Mesenchymal stem cell (in vitro differentiated cells and primary cell): ENCODE measurements at regions not wholly inside any gene's neighbourhood (a gene's known extent, or its start where the extent isn't known, plus 50 kb on each side); places are given as distances from the start of the nearest gene placed in this dataset.
"Not testable (repeated sequence)": the region's sequence is repeated elsewhere in the genome, so short reads cannot be mapped to it uniquely, and the experiment has no call there.

Experiments
- DNase-seq: peaks from one replicate; pipeline ENCODE4 v3.0.0-alpha.2; 2013
- H2AFZ ChIP-seq: one replicate; pipeline ENCODE4 v1.6.1; 2013; ENCODE audit warnings: low read depth, mild to moderate bottlenecking, control low read depth, inconsistent platforms, low read length, moderate library complexity
- H2AK5ac ChIP-seq: 2 replicates; pipeline ENCODE4 v1.6.1; 2013; ENCODE audit warnings: low read length, moderate library complexity, mild to moderate bottlenecking, inconsistent platforms; ENCODE audit not compliant: severe bottlenecking
- H2BK120ac ChIP-seq: one replicate; pipeline ENCODE4 v1.6.1; 2013; ENCODE audit warnings: low read depth, mild to moderate bottlenecking, inconsistent platforms, low read length, moderate library complexity
- H2BK12ac ChIP-seq, 2 experiments: one replicate each; pipeline ENCODE4 v1.6.1; 2013; ENCODE audit warnings: inconsistent platforms in 2 of 2, low read length in 2 of 2, mild to moderate bottlenecking in 2 of 2, moderate library complexity in 2 of 2, control low read depth in 1 of 2
- H2BK15ac ChIP-seq: one replicate; pipeline ENCODE4 v1.6.1; 2013; ENCODE audit warnings: mild to moderate bottlenecking, low read depth, inconsistent platforms; ENCODE audit not compliant: poor library complexity, severe bottlenecking
- H2BK5ac ChIP-seq: 2 replicates; pipeline ENCODE4 v1.6.1; 2013; ENCODE audit warnings: low read depth, mild to moderate bottlenecking, low read length, control low read depth, inconsistent platforms; ENCODE audit not compliant: poor library complexity, severe bottlenecking
- H3K14ac ChIP-seq, 2 experiments: one replicate each; pipeline ENCODE4 v1.6.1; 2013; ENCODE audit warnings: inconsistent platforms in 2 of 2, low read length in 2 of 2, control low read depth in 1 of 2, mild to moderate bottlenecking in 1 of 2, moderate library complexity in 1 of 2
- H3K18ac ChIP-seq, 2 experiments: one replicate each; pipeline ENCODE4 v1.6.1; 2013; ENCODE audit warnings: inconsistent platforms in 2 of 2, low read length in 2 of 2, control low read depth in 1 of 2, low read depth in 1 of 2, mild to moderate bottlenecking in 1 of 2
- H3K23ac ChIP-seq, 2 experiments: one replicate each; pipeline ENCODE4 v1.6.1; 2013; ENCODE audit warnings: inconsistent platforms in 2 of 2, low read length in 2 of 2, mild to moderate bottlenecking in 2 of 2, moderate library complexity in 2 of 2, control low read depth in 1 of 2
- H3K27ac ChIP-seq: 2 replicates; pipeline ENCODE4 v1.5.1; 2013; ENCODE audit warnings: mild to moderate bottlenecking, moderate library complexity, low read length, control low read depth, inconsistent platforms; ENCODE audit not compliant: poor library complexity, severe bottlenecking
- H3K27me3 ChIP-seq, 2 experiments: 2 replicates each; pipeline versions ENCODE4 v1.6.1 to v1.7.0; 2013; ENCODE audit warnings: low read length in 2 of 2, mild to moderate bottlenecking in 2 of 2, moderate library complexity in 2 of 2, control low read depth in 1 of 2, inconsistent platforms in 1 of 2; ENCODE audit not compliant: control insufficient read depth in 1 of 2, insufficient read depth in 1 of 2
- H3K36me3 ChIP-seq, 2 experiments: 2 replicates each; pipeline versions ENCODE4 v1.6.1 to v1.7.0; 2013; ENCODE audit warnings: low read length in 2 of 2, control low read depth in 1 of 2, inconsistent platforms in 1 of 2, low read depth in 1 of 2, mild to moderate bottlenecking in 1 of 2; ENCODE audit not compliant: insufficient read depth in 2 of 2, control insufficient read depth in 1 of 2
- H3K4ac ChIP-seq, 2 experiments: one replicate each; pipeline ENCODE4 v1.6.1; 2013; ENCODE audit warnings: inconsistent platforms in 2 of 2, low read length in 2 of 2, mild to moderate bottlenecking in 2 of 2, moderate library complexity in 2 of 2, control low read depth in 1 of 2, low read depth in 1 of 2
- H3K4me1 ChIP-seq: 2 replicates; pipeline ENCODE4 v1.6.1; 2013; ENCODE audit warnings: low read depth, low read length, control low read depth; ENCODE audit not compliant: control insufficient read depth, insufficient read depth
- H3K4me2 ChIP-seq: 2 replicates; pipeline ENCODE4 v1.6.1; 2013; ENCODE audit warnings: low read length, mild to moderate bottlenecking, inconsistent platforms; ENCODE audit not compliant: poor library complexity, severe bottlenecking
- H3K4me3 ChIP-seq, 2 experiments: 2 replicates each; pipeline versions ENCODE4 v1.5.1 to v1.7.0; 2013; ENCODE audit warnings: low read length in 2 of 2, mild to moderate bottlenecking in 2 of 2, control low read depth in 1 of 2, low read depth in 1 of 2; ENCODE audit not compliant: insufficient read depth in 1 of 2
- H3K79me1 ChIP-seq: replicated peaks from 2 replicates; pipeline ENCODE4 v1.6.1; 2013; ENCODE audit warnings: mild to moderate bottlenecking, control low read depth, low read length, inconsistent platforms; ENCODE audit not compliant: poor library complexity, severe bottlenecking
- H3K9ac ChIP-seq: 2 replicates; pipeline ENCODE4 v1.7.0; 2013; ENCODE audit warnings: mild to moderate bottlenecking, low read length, moderate library complexity
- H3K9me3 ChIP-seq: 2 replicates; pipeline ENCODE4 v1.7.0; 2013; ENCODE audit warnings: mild to moderate bottlenecking, low read length; ENCODE audit not compliant: control insufficient read depth
- H4K8ac ChIP-seq: one replicate; pipeline ENCODE4 v1.6.1; 2013; ENCODE audit warnings: inconsistent platforms, mild to moderate bottlenecking, low read length, moderate library complexity
- H4K91ac ChIP-seq: one replicate; pipeline ENCODE4 v1.6.1; 2013; ENCODE audit warnings: mild to moderate bottlenecking, low read length, inconsistent platforms
- WGBS: methylation state at CpG from one replicate; pipeline ENCODE4 v1.1.7; 2013; ENCODE audit warnings: mixed read lengths; 5-methylcytosine and 5-hydroxymethylcytosine counted together

- H3K9ac ChIP-seq, result peak overlapping the region; percentile 94
- not testable (repeated sequence) for H2AFZ ChIP-seq, H3K79me1 ChIP-seq, H2BK15ac ChIP-seq, H3K27me3 ChIP-seq, H3K14ac ChIP-seq, H3K23ac ChIP-seq, H2BK120ac ChIP-seq, H3K4ac ChIP-seq, H3K18ac ChIP-seq, H4K91ac ChIP-seq, H3K4me1 ChIP-seq, H2AK5ac ChIP-seq, H3K9me3 ChIP-seq, H3K4me2 ChIP-seq, H4K8ac ChIP-seq, H2BK12ac ChIP-seq
- H3K36me3 ChIP-seq, result peaks cover 0 to 33% of the 10 kb centered on the region in 2 experiments
- WGBS, result 24% methylated on average over 3 of the region's 4 CpGs
- DNase-seq, result peak; percentile 80
- H3K27ac ChIP-seq, result peak overlapping the region; percentile 94
- peak overlapping the region in 1 of 2 experiments; percentile 96 for H3K4me3 ChIP-seq
- peak overlapping the region; percentile 81 for H2BK5ac ChIP-seq
Observed at GRCh38 chr2:131684631-131685316, 157.1 kb downstream of the CCDC74A start.

GRCh38 chr2:131686164-131686893 is 158.6 kb downstream of the CCDC74A start:
- not testable (repeated sequence) for H4K91ac ChIP-seq, H4K8ac ChIP-seq, H3K79me1 ChIP-seq, H3K4me3 ChIP-seq, H2BK15ac ChIP-seq, H3K27me3 ChIP-seq, H3K9me3 ChIP-seq, H3K14ac ChIP-seq, H3K23ac ChIP-seq, H3K4me2 ChIP-seq, H3K9ac ChIP-seq, H2AFZ ChIP-seq, H3K4me1 ChIP-seq, H2BK12ac ChIP-seq, H2BK120ac ChIP-seq
- Histone ChIP-seq H3K36me3 (peaks cover 15 to 48% of the 10 kb centered on the region in 2 experiments), H2BK5ac (peak overlapping the region; percentile 68), H3K27ac (peak overlapping the region; percentile 86), H3K18ac (peak overlapping the region in 1 of 2 experiments; percentile 24), H2AK5ac (peak overlapping the region; percentile 31), H3K4ac (peak overlapping the region in 1 of 2 experiments; percentile 49)
- DNase-seq, result peak; percentile 42
- 93% methylated on average over 3 of the region's 6 CpGs for WGBS

DNA sequence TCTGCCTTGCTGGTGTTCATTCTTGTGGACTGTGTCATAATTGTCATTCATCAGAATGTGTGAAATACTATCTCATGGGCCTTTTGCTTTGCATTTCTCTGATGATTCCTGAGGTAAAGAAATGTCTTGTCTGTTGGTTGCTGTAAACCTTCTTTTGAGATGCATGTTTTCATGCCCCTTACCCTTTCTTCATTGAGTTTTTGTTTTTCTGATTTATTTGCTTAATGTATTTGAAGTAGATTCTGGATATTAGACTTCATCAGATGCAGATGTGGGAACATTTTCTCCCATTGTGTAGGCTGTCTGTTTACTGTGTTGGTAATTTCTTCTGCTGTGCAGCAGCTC is 159.2 kb downstream of the CCDC74A start:
- H3K4me3 ChIP-seq, H4K91ac ChIP-seq, H3K4me2 ChIP-seq, H2BK12ac ChIP-seq, H4K8ac ChIP-seq, H3K4me1 ChIP-seq, H3K9me3 ChIP-seq, H2BK15ac ChIP-seq, H3K9ac ChIP-seq, H3K4ac ChIP-seq, H2BK5ac ChIP-seq, H2AK5ac ChIP-seq, H3K18ac ChIP-seq, H2AFZ ChIP-seq, H2BK120ac ChIP-seq, H3K14ac ChIP-seq, H3K23ac ChIP-seq, H3K27me3 ChIP-seq: not testable (repeated sequence)
- H3K79me1 ChIP-seq, result peaks cover 10% of the 10 kb centered on the region
- H3K27ac ChIP-seq, result peak overlapping the region; percentile 77
- DNase-seq, result peak; percentile 16
- H3K36me3 ChIP-seq, result peaks cover 21 to 53% of the 10 kb centered on the region in 2 experiments

DNA sequence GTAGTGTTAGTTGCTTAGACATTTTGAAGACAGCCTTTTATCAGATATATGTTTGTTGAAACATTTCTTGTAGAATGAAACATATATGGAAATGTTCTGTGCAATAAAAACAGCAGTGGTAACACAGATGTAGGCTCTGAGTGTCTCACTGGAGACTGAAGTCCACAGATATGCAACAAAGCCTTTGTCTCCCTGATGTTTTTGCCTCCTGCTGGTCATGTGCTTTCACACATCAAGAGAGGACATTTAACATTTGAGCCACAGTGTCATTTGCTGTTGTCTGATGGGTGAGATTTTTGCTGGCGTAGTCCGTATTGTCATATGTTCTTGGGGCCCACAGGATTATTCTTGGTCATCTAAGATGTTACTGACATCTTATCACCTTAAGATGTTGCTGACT is 161.4 kb downstream of the CCDC74A start:
- not testable (repeated sequence) for H2AFZ ChIP-seq, H2BK120ac ChIP-seq, H3K18ac ChIP-seq, H3K14ac ChIP-seq, H3K4me2 ChIP-seq, H3K9me3 ChIP-seq, H3K4ac ChIP-seq, H3K27me3 ChIP-seq, H3K27ac ChIP-seq, H2BK15ac ChIP-seq, H3K4me3 ChIP-seq, H4K8ac ChIP-seq, H2AK5ac ChIP-seq, H3K4me1 ChIP-seq, H3K23ac ChIP-seq, H3K9ac ChIP-seq, H2BK12ac ChIP-seq, H4K91ac ChIP-seq, DNase-seq
- Histone ChIP-seq H3K36me3 (peaks cover 24 to 61% of the 10 kb centered on the region in 2 experiments), H2BK5ac (peak overlapping the region; percentile 49), H3K79me1 (peaks cover 13% of the 10 kb centered on the region)
- no CpG with 5 or more reads among the region's 2 CpGs for WGBS
